ENCODE measurements at regions not wholly inside any gene's neighbourhood (a gene's known extent, or its start where the extent isn't known, plus 50 kb on each side); places are given as distances from the start of the nearest gene placed in this dataset.

DNA sequence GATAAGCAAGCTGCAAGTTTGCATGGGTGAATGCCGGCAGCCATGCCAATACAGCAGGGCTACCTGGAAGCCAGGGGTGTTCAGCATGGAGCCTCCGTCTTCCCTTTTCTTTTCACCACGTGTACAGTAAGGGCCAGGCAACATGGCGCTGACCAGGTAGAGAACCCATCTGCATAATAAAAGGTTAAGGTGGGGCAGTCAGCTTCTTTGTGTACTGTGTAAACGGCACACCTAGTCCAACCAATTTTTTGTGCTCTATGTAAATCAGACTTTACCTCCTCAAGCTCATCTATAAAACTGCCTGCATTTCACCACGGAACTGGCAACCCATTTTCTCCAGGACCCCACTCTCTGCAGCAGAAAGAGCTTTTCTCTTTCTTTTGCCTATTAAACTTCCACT lies 286.8 kb upstream of the VCX3A start:
- intact Hi-C loops (cut with micrococcal nuclease; ENCODE audit: unreplicated experiment), result no loop called here
- Histone ChIP-seq H3K4me1 (ENCODE audit: insufficient read depth, low read length, poor library complexity, severe bottlenecking) (no peaks in the 10 kb centered on the region), H3K27me3 (replicated peaks; ENCODE audit: insufficient read depth, low read depth, low read length, poor library complexity) (no peaks in the 10 kb centered on the region), H3K9me3 (ENCODE audit: low read depth, low read length, poor library complexity, severe bottlenecking) (no peaks in the 10 kb centered on the region), H3K36me3 (ENCODE audit: insufficient read depth, low read length, poor library complexity, severe bottlenecking) (no peaks in the 10 kb centered on the region), H3K27ac (ENCODE audit: low read depth, low read length, poor library complexity, severe bottlenecking) (no peak overlapping the region), H3K4me3 (ENCODE audit: low read depth, low read length, poor library complexity, severe bottlenecking) (no peak overlapping the region)
- POLR2A ChIA-PET (ENCODE audit: low non-redundant PET), result no interaction called here
- no TSS peak for BruUV-seq (replicated peaks)
- CTCF ChIA-PET, result no interaction called here
- DNase-seq (ENCODE audit: low spot score), result no peak
- no peak for TF ChIP-seq EZH2 (IDR thresholded peaks at IDR 0.05; ENCODE audit: borderline replicate concordance, low read depth, low read length, poor library complexity, severe bottlenecking)
- TF ChIP-seq, protein P1, sequence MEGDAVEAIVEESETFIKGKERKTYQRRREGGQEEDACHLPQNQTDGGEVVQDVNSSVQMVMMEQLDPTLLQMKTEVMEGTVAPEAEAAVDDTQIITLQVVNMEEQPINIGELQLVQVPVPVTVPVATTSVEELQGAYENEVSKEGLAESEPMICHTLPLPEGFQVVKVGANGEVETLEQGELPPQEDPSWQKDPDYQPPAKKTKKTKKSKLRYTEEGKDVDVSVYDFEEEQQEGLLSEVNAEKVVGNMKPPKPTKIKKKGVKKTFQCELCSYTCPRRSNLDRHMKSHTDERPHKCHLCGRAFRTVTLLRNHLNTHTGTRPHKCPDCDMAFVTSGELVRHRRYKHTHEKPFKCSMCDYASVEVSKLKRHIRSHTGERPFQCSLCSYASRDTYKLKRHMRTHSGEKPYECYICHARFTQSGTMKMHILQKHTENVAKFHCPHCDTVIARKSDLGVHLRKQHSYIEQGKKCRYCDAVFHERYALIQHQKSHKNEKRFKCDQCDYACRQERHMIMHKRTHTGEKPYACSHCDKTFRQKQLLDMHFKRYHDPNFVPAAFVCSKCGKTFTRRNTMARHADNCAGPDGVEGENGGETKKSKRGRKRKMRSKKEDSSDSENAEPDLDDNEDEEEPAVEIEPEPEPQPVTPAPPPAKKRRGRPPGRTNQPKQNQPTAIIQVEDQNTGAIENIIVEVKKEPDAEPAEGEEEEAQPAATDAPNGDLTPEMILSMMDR (conservative IDR thresholded peaks at IDR 0.05; ENCODE audit: low read depth, low read length), result no peak

DNA sequence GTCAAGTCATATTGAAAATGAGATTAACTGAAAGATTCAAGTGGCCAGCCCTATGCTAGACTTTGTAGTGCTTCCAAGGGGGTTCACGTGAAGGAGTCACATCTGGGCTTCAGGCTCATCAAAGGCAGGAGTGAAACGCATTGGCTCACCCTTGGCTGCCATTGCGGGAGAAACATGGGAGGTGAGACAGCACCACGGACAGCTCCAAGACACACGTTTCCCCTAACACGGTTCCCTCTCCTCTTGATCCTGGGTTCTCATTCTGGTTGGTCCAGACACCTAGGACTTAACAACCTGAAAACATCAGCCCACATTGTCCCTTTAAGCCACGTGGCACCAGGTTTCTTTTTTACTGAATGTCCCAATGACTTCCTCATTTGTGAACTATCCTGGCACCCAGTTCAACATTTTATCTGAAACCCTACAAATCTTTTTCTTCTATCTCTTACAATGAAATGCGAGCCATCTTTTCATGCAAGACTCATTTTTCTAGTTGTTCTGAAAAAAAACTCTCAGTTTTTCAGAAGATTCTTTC lies 279.0 kb upstream of the VCX3A start:
- intact Hi-C loops (cut with micrococcal nuclease; ENCODE audit: unreplicated experiment), result no loop called here
- POLR2A ChIA-PET (ENCODE audit: low non-redundant PET), result no interaction called here
- TF ChIP-seq EZH2 (IDR thresholded peaks at IDR 0.05; ENCODE audit: borderline replicate concordance, low read depth, low read length, poor library complexity, severe bottlenecking), result no peak
- TF ChIP-seq, protein P1 (conservative IDR thresholded peaks at IDR 0.05; ENCODE audit: low read depth, low read length), result no peak
- Histone ChIP-seq H3K36me3 (ENCODE audit: insufficient read depth, low read length, poor library complexity, severe bottlenecking) (no peaks in the 10 kb centered on the region), H3K9me3 (ENCODE audit: low read depth, low read length, poor library complexity, severe bottlenecking) (no peaks in the 10 kb centered on the region), H3K4me1 (ENCODE audit: insufficient read depth, low read length, poor library complexity, severe bottlenecking) (no peaks in the 10 kb centered on the region), H3K4me3 (ENCODE audit: low read depth, low read length, poor library complexity, severe bottlenecking) (no peak overlapping the region), H3K27me3 (replicated peaks; ENCODE audit: insufficient read depth, low read depth, low read length, poor library complexity) (no peaks in the 10 kb centered on the region), H3K27ac (ENCODE audit: low read depth, low read length, poor library complexity, severe bottlenecking) (no peak overlapping the region)
- DNase-seq (ENCODE audit: low spot score), result peak; percentile 13
- BruUV-seq (replicated peaks), result no TSS peak
- CTCF ChIA-PET, result no interaction called here

DNA sequence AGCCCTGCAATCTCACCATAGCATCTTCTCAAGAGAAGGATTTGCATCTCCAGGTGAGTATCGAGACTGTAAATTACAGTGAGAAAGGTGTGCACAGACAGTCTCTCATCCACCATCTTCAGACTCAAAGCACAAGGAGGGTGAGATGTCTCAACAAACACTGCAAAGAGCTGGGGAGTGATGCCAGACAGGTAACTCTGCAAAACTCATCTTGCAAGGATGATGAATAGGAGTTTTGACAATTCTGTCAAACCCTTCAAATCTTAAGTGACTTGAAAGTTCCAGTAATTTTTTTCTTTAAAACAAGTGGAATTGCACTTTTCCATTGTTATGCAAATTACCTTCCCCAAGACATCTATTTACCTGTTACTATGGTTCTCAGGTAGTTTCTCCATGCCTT lies 277.2 kb upstream of the VCX3A start:
- no peak for DNase-seq (ENCODE audit: low spot score)
- no peak overlapping the region for H3K27ac ChIP-seq (ENCODE audit: low read depth, low read length, poor library complexity, severe bottlenecking)
- ChIA-PET CTCF (no interaction called here), POLR2A (ENCODE audit: low non-redundant PET) (no interaction called here)
- H3K9me3 ChIP-seq (ENCODE audit: low read depth, low read length, poor library complexity, severe bottlenecking), result no peaks in the 10 kb centered on the region
- no peaks in the 10 kb centered on the region for H3K4me1 ChIP-seq (ENCODE audit: insufficient read depth, low read length, poor library complexity, severe bottlenecking)
- no peak overlapping the region for H3K4me3 ChIP-seq (ENCODE audit: low read depth, low read length, poor library complexity, severe bottlenecking)
- TF ChIP-seq, protein P1 (conservative IDR thresholded peaks at IDR 0.05; ENCODE audit: low read depth, low read length), result no peak
- no peak for TF ChIP-seq EZH2 (IDR thresholded peaks at IDR 0.05; ENCODE audit: borderline replicate concordance, low read depth, low read length, poor library complexity, severe bottlenecking)
- H3K36me3 ChIP-seq (ENCODE audit: insufficient read depth, low read length, poor library complexity, severe bottlenecking), result no peaks in the 10 kb centered on the region
- BruUV-seq (replicated peaks), result no TSS peak
- no peaks in the 10 kb centered on the region for H3K27me3 ChIP-seq (replicated peaks; ENCODE audit: insufficient read depth, low read depth, low read length, poor library complexity)
- intact Hi-C loops (cut with micrococcal nuclease; ENCODE audit: unreplicated experiment), result no loop called here
